IgD-negative memory B cell (primary cell): ENCODE measurements at regions not wholly inside any gene's neighbourhood (a gene's known extent, or its start where the extent isn't known, plus 50 kb on each side); places are given as distances from the start of the nearest gene placed in this dataset.

Experiments
- H3K27ac Mint-ChIP-seq, 3 donors: one replicate each; pipeline ENCODE4 v1.8.0; 2020 to 2022; ENCODE audit warnings: mild to moderate bottlenecking in 3 of 3, mixed read lengths in 3 of 3, moderate library complexity in 1 of 3
- H3K27me3 Mint-ChIP-seq: one replicate; pipeline ENCODE4 v1.8.0; 2021; ENCODE audit warnings: mixed read lengths
- H3K36me3 Mint-ChIP-seq: one replicate; pipeline ENCODE4 v1.8.0; 2020; ENCODE audit warnings: mild to moderate bottlenecking, mixed read lengths
- H3K4me1 Mint-ChIP-seq, 3 donors: one replicate each; pipeline ENCODE4 v1.8.0; 2020 to 2022; ENCODE audit warnings: mixed read lengths in 3 of 3, mild to moderate bottlenecking in 1 of 3
- H3K4me3 Mint-ChIP-seq, 4 donors: one replicate each; pipeline ENCODE4 v1.8.0; 2020 to 2022; ENCODE audit warnings: mild to moderate bottlenecking in 4 of 4, mixed read lengths in 4 of 4, moderate library complexity in 3 of 4
- H3K9me3 Mint-ChIP-seq, 3 donors: one replicate each; pipeline ENCODE4 v1.8.0; 2020 to 2021; ENCODE audit warnings: mixed read lengths in 3 of 3, mild to moderate bottlenecking in 1 of 3

- Mint-ChIP-seq H3K36me3 (peaks cover 8% of the 10 kb centered on the region), H3K4me1 (peaks cover 0 to 3% (median 3%) of the 10 kb centered on the region in 3 donors), H3K27me3 (no peaks in the 10 kb centered on the region), H3K9me3 (no peaks in the 10 kb centered on the region), H3K4me3 (no peak overlapping the region), H3K27ac (no peak overlapping the region)
Measured at GRCh38 chr13:21320642-21321034, 138.5 kb downstream of the ZDHHC20 start.

GRCh38 chr13:21321269-21321668 lies 137.8 kb downstream of the ZDHHC20 start:
- H3K36me3 Mint-ChIP-seq: peaks cover 8% of the 10 kb centered on the region
- H3K4me3 Mint-ChIP-seq: no peak overlapping the region
- peaks cover 0 to 5% (median 5%) of the 10 kb centered on the region in 3 donors for H3K4me1 Mint-ChIP-seq
- H3K9me3 Mint-ChIP-seq: no peaks in the 10 kb centered on the region
- no peak overlapping the region for H3K27ac Mint-ChIP-seq
- H3K27me3 Mint-ChIP-seq: no peaks in the 10 kb centered on the region

GRCh38 chr13:21322327-21322965 lies 136.7 kb downstream of the ZDHHC20 start:
- Mint-ChIP-seq H3K36me3 (peaks cover 4% of the 10 kb centered on the region), H3K4me3 (no peak overlapping the region), H3K27me3 (no peaks in the 10 kb centered on the region), H3K9me3 (no peaks in the 10 kb centered on the region), H3K4me1 (peaks cover 0 to 5% (median 5%) of the 10 kb centered on the region in 3 donors), H3K27ac (no peak overlapping the region)
